NT2/D1 (cell line): ENCODE measurements at regions not wholly inside any gene's neighbourhood (a gene's known extent, or its start where the extent isn't known, plus 50 kb on each side); places are given as distances from the start of the nearest gene placed in this dataset.

Experiments
- DNase-seq: peaks from one replicate; pipeline ENCODE4 v3.0.0-alpha.2; 2011; ENCODE audit warnings: low read depth, low spot score
- H3K27me3 ChIP-seq: 2 replicates; pipeline ENCODE4 v1.6.0; 2011; ENCODE audit warnings: mild to moderate bottlenecking; ENCODE audit not compliant: insufficient read length, insufficient read depth
- H3K36me3 ChIP-seq: 2 replicates; pipeline ENCODE4 v1.6.1; 2011; ENCODE audit warnings: mild to moderate bottlenecking, low read length, mixed read lengths; ENCODE audit not compliant: insufficient read depth, insufficient read length
- H3K4me1 ChIP-seq: 2 replicates; pipeline ENCODE4 v1.5.1; 2011; ENCODE audit not compliant: insufficient read depth, insufficient read length
- H3K4me3 ChIP-seq: 2 replicates; pipeline ENCODE4 v1.5.1; 2011; ENCODE audit warnings: low read depth; ENCODE audit not compliant: insufficient read length
- H3K9ac ChIP-seq: 2 replicates; pipeline ENCODE4 v1.6.0; 2011; ENCODE audit warnings: low read depth; ENCODE audit not compliant: insufficient read length
- H3K9me3 ChIP-seq: 2 replicates; pipeline ENCODE4 v1.5.1; 2011; ENCODE audit warnings: mild to moderate bottlenecking, low read length; ENCODE audit not compliant: insufficient read depth
- SUZ12 ChIP-seq: IDR thresholded peaks from 2 replicates; pipeline ENCODE4 v1.6.1; 2011; ENCODE audit not compliant: insufficient read length, insufficient read depth; ENCODE audit errors: extremely low read depth
- YY1 ChIP-seq: IDR thresholded peaks from 2 replicates; pipeline ENCODE4 v1.6.1; 2011; ENCODE audit not compliant: insufficient read length, insufficient read depth
- ZNF274 ChIP-seq: IDR thresholded peaks from 2 replicates; pipeline ENCODE4 v1.6.1; 2011; ENCODE audit warnings: mild to moderate bottlenecking, low read depth, low read length

DNA sequence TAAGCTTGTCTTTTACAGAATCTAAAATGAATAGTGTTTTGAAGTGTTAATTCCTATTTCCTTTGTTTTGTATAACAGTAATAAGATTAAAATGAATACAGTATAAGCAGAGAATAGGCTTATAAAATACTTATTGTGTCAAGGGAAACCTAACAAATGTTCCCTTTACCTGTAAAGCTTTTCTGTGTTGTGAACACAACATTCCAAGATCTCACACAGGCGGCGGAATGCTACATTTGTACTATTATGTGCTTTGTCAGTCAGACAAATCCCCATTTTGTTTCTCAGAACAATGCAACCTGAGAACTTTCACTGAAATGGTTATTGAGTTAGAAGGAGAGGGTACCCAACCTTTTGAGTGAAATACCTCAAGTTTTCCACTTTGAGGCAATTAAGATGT lies 1170.3 kb downstream of the OLFM4 start:
- TF ChIP-seq ZNF274 (no peak), SUZ12 (no peak)
- no peak for DNase-seq
- H3K9ac ChIP-seq = no peak overlapping the region
- no peak overlapping the region for H3K4me3 ChIP-seq
- no peaks in the 10 kb centered on the region for H3K4me1 ChIP-seq
- H3K36me3 ChIP-seq = no peaks in the 10 kb centered on the region
- no peaks in the 10 kb centered on the region for H3K9me3 ChIP-seq
- H3K27me3 ChIP-seq = no peaks in the 10 kb centered on the region

DNA sequence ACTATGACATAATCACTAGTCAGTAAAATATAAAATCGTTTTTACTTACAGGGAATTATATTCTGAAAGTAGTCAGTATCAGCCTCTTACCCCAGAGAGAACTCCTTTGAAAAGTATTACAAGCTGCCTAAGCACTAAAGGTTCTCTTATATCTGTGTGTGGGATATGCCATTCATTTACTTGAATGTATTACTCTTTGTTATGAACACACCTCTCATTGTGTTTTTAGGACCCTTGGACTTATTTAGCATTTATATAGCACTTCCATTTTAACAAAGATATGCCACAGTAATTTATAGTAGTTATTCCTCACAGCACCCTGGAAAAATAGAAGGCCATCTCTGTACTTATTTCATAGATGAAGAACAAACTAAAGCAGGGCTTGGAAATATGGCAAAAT lies 1178.0 kb downstream of the OLFM4 start:
- no peaks in the 10 kb centered on the region for H3K4me1 ChIP-seq
- no peak for DNase-seq
- TF ChIP-seq ZNF274 (no peak), SUZ12 (no peak), YY1 (no peak)
- no peaks in the 10 kb centered on the region for H3K36me3 ChIP-seq
- no peaks in the 10 kb centered on the region for H3K9me3 ChIP-seq
- no peak overlapping the region for H3K4me3 ChIP-seq
- H3K9ac ChIP-seq = no peak overlapping the region
- no peaks in the 10 kb centered on the region for H3K27me3 ChIP-seq

DNA sequence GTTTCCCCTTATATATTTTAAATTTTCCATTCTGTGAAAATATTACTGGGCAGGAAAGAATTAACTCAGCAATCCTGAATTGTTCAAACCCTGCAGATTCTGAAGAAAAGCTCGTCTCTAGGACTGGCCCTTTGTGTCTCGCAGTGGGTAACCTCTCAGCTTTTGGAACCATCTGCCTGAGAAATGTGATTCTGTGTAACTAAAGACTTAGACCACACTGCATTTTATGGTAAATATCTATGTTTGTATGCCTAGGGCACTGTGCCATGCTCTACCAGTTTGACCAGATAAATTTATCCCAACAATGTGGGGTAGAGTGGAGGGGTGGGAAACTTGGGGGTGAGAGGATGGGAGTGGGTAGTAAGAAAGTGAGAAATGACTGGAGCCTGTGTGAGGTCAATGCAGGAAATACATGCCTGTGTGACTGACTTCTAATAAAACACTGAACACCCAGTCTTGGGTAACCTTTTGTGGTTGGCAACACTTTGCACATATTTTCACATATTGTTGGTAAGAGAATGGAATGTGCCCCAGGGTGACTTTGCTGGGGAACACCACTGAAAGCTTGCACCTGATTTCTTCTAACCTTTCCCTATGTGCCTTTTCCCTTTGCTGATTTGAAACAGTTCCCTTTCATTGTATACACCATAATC lies 1181.9 kb downstream of the OLFM4 start:
- Histone ChIP-seq H3K9me3 (no peaks in the 10 kb centered on the region), H3K4me1 (no peaks in the 10 kb centered on the region), H3K27me3 (no peaks in the 10 kb centered on the region), H3K4me3 (no peak overlapping the region), H3K36me3 (no peaks in the 10 kb centered on the region), H3K9ac (no peak overlapping the region)
- no peak for DNase-seq
- TF ChIP-seq ZNF274 (no peak), SUZ12 (no peak), YY1 (no peak)

DNA sequence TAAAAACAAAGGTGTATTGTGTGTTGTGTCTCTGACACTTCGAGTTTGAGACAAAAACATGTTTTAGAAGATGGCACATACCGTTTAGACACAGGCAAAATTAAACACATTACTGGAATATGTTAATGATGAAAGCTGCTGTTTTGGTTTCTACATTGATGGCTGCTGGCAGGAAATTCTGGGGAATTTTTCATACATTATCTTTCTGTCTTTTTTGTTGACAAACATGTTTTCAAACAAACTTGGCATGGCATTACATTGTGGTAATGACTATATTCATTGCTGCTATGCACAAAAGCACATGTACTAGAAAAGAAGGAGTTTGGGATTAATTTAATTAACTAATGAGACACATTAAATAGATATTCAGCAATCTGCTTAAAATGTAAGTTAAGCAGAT lies 1187.6 kb downstream of the OLFM4 start:
- TF ChIP-seq YY1 (no peak), SUZ12 (no peak), ZNF274 (no peak)
- Histone ChIP-seq H3K9ac (no peak overlapping the region), H3K4me3 (no peak overlapping the region), H3K27me3 (no peaks in the 10 kb centered on the region), H3K4me1 (no peaks in the 10 kb centered on the region), H3K9me3 (no peaks in the 10 kb centered on the region), H3K36me3 (no peaks in the 10 kb centered on the region)
- DNase-seq = no peak

DNA sequence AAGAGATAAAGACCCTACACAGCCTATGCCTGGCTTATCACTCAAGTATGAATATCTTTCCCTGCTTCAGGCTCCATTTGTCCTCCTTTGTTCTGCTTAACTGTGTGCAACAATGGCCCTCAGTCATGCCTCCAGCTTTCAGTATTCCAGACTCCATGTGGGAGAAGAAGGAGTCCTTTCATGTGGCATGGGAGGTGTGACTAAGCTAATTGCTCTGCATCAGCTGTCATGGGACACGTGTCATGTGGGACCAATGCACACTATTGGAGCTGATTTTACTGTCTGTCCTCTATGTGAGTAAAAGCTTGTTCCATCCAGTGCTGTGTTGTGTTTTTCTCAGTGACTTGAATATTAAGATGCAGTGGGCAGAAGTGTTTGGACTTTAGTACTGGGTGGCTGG lies 1198.3 kb downstream of the OLFM4 start:
- H3K9ac ChIP-seq = no peak overlapping the region
- no peak for TF ChIP-seq SUZ12
- no peak for TF ChIP-seq ZNF274
- TF ChIP-seq YY1 = no peak
- no peaks in the 10 kb centered on the region for H3K9me3 ChIP-seq
- H3K27me3 ChIP-seq = no peaks in the 10 kb centered on the region
- H3K4me3 ChIP-seq = no peak overlapping the region
- no peaks in the 10 kb centered on the region for H3K36me3 ChIP-seq
- DNase-seq = no peak
- no peaks in the 10 kb centered on the region for H3K4me1 ChIP-seq

DNA sequence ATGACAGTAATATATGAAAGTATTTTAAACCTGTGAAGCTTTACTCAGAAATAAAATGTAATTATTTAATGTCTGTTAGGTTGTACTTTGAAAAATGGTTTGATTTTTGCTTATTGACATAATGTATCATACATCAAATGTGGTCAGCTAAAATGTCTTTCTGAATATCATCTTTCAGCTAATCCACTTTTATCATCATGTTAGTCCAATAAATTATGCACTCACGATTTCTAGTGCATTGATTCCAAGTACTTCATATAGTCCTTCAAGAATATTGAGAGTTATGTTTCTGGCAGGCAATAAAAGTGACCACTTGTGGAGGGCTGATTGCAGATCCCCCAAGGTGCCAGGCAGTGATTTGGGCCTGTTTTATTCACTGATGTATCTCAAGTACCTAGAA lies 1204.1 kb downstream of the OLFM4 start:
- H3K4me3 ChIP-seq = no peak overlapping the region
- H3K9me3 ChIP-seq = no peaks in the 10 kb centered on the region
- no peak for DNase-seq
- H3K4me1 ChIP-seq = no peaks in the 10 kb centered on the region
- no peaks in the 10 kb centered on the region for H3K36me3 ChIP-seq
- no peak overlapping the region for H3K9ac ChIP-seq
- no peak for TF ChIP-seq ZNF274
- no peak for TF ChIP-seq YY1
- TF ChIP-seq SUZ12 = no peak
- H3K27me3 ChIP-seq = no peaks in the 10 kb centered on the region

DNA sequence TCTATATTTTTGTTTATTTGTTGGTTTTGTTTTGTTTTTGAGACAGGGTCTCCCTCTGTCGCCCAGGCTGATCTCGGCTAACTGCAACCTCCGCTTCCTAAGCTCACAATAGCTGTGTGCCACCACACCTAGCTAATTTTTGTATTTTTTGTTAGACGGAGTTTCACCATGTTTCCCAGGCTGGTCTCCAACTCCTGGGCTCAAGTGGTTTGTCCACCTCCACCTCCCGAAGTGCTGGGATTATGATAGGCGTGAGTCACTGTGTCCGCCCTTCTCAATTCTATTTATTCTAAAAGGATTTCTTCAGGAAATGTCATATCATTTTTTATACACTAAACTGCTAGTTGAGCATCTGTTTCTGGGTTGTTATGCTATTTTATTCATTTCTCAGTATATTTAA lies 1206.0 kb downstream of the OLFM4 start:
- Histone ChIP-seq H3K27me3 (no peaks in the 10 kb centered on the region), H3K36me3 (no peaks in the 10 kb centered on the region), H3K4me3 (no peak overlapping the region), H3K9ac (no peak overlapping the region), H3K4me1 (no peaks in the 10 kb centered on the region), H3K9me3 (no peaks in the 10 kb centered on the region)
- no peak for DNase-seq
- TF ChIP-seq SUZ12 (no peak), YY1 (no peak), ZNF274 (no peak)

DNA sequence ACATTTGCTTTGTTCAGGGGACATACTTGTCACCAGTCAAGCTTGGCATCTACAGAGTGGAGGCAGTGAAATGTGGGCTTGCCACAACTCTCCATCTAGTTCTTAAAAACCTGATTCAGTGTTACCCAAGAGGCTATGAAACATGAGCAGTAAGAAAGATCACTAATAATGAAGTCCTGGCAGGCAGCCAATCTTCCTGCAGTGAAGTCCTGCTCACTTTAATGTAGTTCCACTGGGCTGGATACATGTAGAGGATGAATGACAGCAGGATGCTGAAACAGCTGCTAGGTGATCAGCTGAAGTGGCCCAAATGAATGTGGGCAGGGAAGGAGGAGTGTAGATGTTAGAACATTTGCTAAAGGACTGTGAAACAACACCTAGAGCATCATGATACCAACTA lies 1213.1 kb downstream of the OLFM4 start:
- Histone ChIP-seq H3K4me3 (no peak overlapping the region), H3K9me3 (no peaks in the 10 kb centered on the region), H3K36me3 (no peaks in the 10 kb centered on the region), H3K27me3 (no peaks in the 10 kb centered on the region), H3K9ac (no peak overlapping the region), H3K4me1 (no peaks in the 10 kb centered on the region)
- no peak for TF ChIP-seq ZNF274
- TF ChIP-seq YY1 = no peak
- no peak for TF ChIP-seq SUZ12
- DNase-seq = no peak
